ENCODE measurements at regions not wholly inside any gene's neighbourhood (a gene's known extent, or its start where the extent isn't known, plus 50 kb on each side); places are given as distances from the start of the nearest gene placed in this dataset.

- no peak for DNase-seq (ENCODE audit: low read depth)
Measured at GRCh38 chr2:41985573-41986095, 62.2 kb upstream of the PKDCC start.

GRCh38 chr2:41989501-41990180, 58.2 kb upstream of the PKDCC start:
- peak; percentile 89 for DNase-seq (ENCODE audit: low read depth)

GRCh38 chr2:41990245-41990644, 57.6 kb upstream of the PKDCC start:
- peak; percentile 42 for DNase-seq (ENCODE audit: low read depth)

- peak; percentile 78 for DNase-seq (ENCODE audit: low read depth)
Measured at GRCh38 chr2:41990688-41991087, 57.1 kb upstream of the PKDCC start.

GRCh38 chr2:41992056-41992642, 55.7 kb upstream of the PKDCC start:
- DNase-seq (ENCODE audit: low read depth), result no peak

- no peak for DNase-seq (ENCODE audit: low read depth)
Measured at GRCh38 chr2:41992671-41993434, 55.0 kb upstream of the PKDCC start.

GRCh38 chr2:41993435-41993925, 54.3 kb upstream of the PKDCC start:
- no peak for DNase-seq (ENCODE audit: low read depth)

- DNase-seq (ENCODE audit: low read depth), result peak; percentile 69
Measured at GRCh38 chr2:41994233-41994637, 53.6 kb upstream of the PKDCC start.

GRCh38 chr2:41994661-41995060, 53.2 kb upstream of the PKDCC start:
- DNase-seq (ENCODE audit: low read depth), result no peak

- DNase-seq (ENCODE audit: low read depth), result no peak
Measured at GRCh38 chr2:41997561-41997960, 50.3 kb upstream of the PKDCC start.

All from iris pigment epithelial cell (primary cell).